PC-9 (cell line): ENCODE measurements at regions not wholly inside any gene's neighbourhood (a gene's known extent, or its start where the extent isn't known, plus 50 kb on each side); places are given as distances from the start of the nearest gene placed in this dataset.

Experiments
- BruUV-seq: library from RNA; stranded (reverse); fragments of 400-500 nt; replicated peaks from 2 replicates; lab custom pipeline; 2021; lab: Mats Ljungman, UMichigan
- CTCF ChIA-PET: fragments of 300-600 bp; sonication (Branson Sonifier 250); formaldehyde crosslinking; loops from one replicate; lab custom pipeline; 2022; ENCODE audit warnings: antibody characterized with exemption; lab: Charles Lee
- POLR2A ChIA-PET: fragments of 300-600 bp; sonication (Branson Sonifier 250); formaldehyde crosslinking; loops from one replicate; lab custom pipeline; 2022; ENCODE audit warnings: antibody characterized with exemption; ENCODE audit not compliant: unreplicated experiment; lab: Charles Lee
- DNase-seq, 2 experiments: peaks; one replicate each; pipeline versions ENCODE4 v3.0.0 to v3.0.0-alpha.2; 2015 to 2022; ENCODE audit warnings: mixed read lengths in 1 of 2
- H2AFZ ChIP-seq: fragments of 200-600 bp; sonication (generic); 2 replicates; pipeline ENCODE4 v1.8.1; 2017; ENCODE audit warnings: antibody characterized with exemption
- H3F3A ChIP-seq: fragments of 200-600 bp; sonication (generic); 2 replicates; pipeline ENCODE4 v1.8.1; 2017; ENCODE audit warnings: antibody characterized with exemption, mild to moderate bottlenecking, low read depth; ENCODE audit not compliant: insufficient read depth
- H3K27ac ChIP-seq: fragments of 200-600 bp; sonication (generic); 2 replicates; pipeline ENCODE4 v1.6.1; 2016; ENCODE audit warnings: mixed run types
- H3K27me3 ChIP-seq: fragments of 200-600 bp; sonication (generic); 2 replicates; pipeline ENCODE4 v1.6.1; 2016; ENCODE audit warnings: low read depth, mixed run types; ENCODE audit not compliant: insufficient read depth
- H3K36me3 ChIP-seq: fragments of 200-600 bp; sonication (generic); 2 replicates; pipeline ENCODE4 v1.6.1; 2016; ENCODE audit warnings: low read depth, mixed run types
- H3K4me1 ChIP-seq: fragments of 200-600 bp; sonication (generic); replicated peaks from 2 replicates; pipeline ENCODE4 v1.6.1; 2016; ENCODE audit warnings: mixed run types; ENCODE audit not compliant: insufficient read depth
- H3K4me2 ChIP-seq: fragments of 200-600 bp; sonication (generic); 2 replicates; pipeline ENCODE4 v1.6.1; 2017; ENCODE audit warnings: mixed run types
- H3K4me3 ChIP-seq: fragments of 200-600 bp; sonication (generic); 2 replicates; pipeline ENCODE4 v1.6.1; 2016; ENCODE audit warnings: mixed run types
- H3K79me2 ChIP-seq: fragments of 200-600 bp; sonication (generic); 2 replicates; pipeline ENCODE4 v1.6.1; 2017; ENCODE audit warnings: low read depth, mixed run types
- H3K9me2 ChIP-seq: fragments of 200-600 bp; sonication (generic); 2 replicates; pipeline ENCODE4 v1.8.1; 2017; ENCODE audit warnings: mild to moderate bottlenecking; ENCODE audit not compliant: insufficient read depth
- H3K9me3 ChIP-seq: fragments of 200-600 bp; sonication (generic); 2 replicates; pipeline ENCODE4 v1.8.1; 2016; ENCODE audit warnings: low read depth; ENCODE audit not compliant: insufficient read depth
- H4K20me1 ChIP-seq: fragments of 200-600 bp; sonication (generic); 2 replicates; pipeline ENCODE4 v1.8.1; 2017; ENCODE audit not compliant: insufficient read depth
- EZH2 ChIP-seq: fragments of 200-600 bp; sonication (generic); IDR thresholded peaks from 2 replicates; pipeline ENCODE4 v1.8.0; 2017; ENCODE audit warnings: antibody characterized with exemption, low read depth
- intact Hi-C: fragments of 100-400 bp; cut with micrococcal nuclease; formaldehyde crosslinking; loops from one replicate; pipeline ENCODE4 v1.10.0; 2022; ENCODE audit not compliant: unreplicated experiment
- TF ChIP-seq, protein P1 (sequence below): fragments of 200-600 bp; sonication (generic); conservative IDR thresholded peaks from 2 replicates; pipeline ENCODE4 v1.6.1; 2017; ENCODE audit warnings: mixed run types, antibody characterized with exemption, mild to moderate bottlenecking, moderate library complexity

DNA sequence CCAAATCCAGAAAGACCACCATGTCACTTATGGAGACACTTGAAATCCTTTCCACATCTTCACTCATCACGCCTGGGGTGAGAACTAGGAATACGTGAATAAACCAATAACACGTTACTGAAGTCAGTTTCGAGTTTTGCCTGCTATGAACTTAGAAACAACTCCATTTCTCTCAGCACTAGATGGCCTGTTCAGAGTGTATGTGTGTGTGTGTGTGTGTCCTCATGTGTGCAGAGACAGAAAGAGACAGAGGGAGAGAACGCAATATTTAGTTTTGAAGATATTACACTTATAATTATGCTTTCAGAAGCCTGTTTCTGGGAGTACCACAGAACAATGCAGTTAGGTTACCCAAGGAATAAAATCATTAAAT is 81.2 kb upstream of the CCN6 start:
- no peak for TF ChIP-seq EZH2
- TF ChIP-seq, protein P1, sequence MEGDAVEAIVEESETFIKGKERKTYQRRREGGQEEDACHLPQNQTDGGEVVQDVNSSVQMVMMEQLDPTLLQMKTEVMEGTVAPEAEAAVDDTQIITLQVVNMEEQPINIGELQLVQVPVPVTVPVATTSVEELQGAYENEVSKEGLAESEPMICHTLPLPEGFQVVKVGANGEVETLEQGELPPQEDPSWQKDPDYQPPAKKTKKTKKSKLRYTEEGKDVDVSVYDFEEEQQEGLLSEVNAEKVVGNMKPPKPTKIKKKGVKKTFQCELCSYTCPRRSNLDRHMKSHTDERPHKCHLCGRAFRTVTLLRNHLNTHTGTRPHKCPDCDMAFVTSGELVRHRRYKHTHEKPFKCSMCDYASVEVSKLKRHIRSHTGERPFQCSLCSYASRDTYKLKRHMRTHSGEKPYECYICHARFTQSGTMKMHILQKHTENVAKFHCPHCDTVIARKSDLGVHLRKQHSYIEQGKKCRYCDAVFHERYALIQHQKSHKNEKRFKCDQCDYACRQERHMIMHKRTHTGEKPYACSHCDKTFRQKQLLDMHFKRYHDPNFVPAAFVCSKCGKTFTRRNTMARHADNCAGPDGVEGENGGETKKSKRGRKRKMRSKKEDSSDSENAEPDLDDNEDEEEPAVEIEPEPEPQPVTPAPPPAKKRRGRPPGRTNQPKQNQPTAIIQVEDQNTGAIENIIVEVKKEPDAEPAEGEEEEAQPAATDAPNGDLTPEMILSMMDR: no peak
- BruUV-seq: no TSS peak
- peak overlapping the region; percentile 64 for H3K27ac ChIP-seq
- peaks cover 18% of the 10 kb centered on the region for H3F3A ChIP-seq
- peak overlapping the region; percentile 69 for H3K4me2 ChIP-seq
- POLR2A ChIA-PET: no interaction called here
- no peaks in the 10 kb centered on the region for H4K20me1 ChIP-seq
- no peak for DNase-seq
- H3K4me3 ChIP-seq: peak overlapping the region; percentile 34; the same call in 1 of the 2 replicates
- no peaks in the 10 kb centered on the region for H3K27me3 ChIP-seq
- intact Hi-C loops: loop anchor here (1.0 kb wide), 1 partner anchor 10 kb away; no protein-coding TSS in a partner anchor
- CTCF ChIA-PET: no interaction called here
- no peaks in the 10 kb centered on the region for H3K36me3 ChIP-seq
- H3K4me1 ChIP-seq: peaks cover 23% of the 10 kb centered on the region
- no peaks in the 10 kb centered on the region for H3K79me2 ChIP-seq
- H2AFZ ChIP-seq: peak overlapping the region; percentile 76
- H3K9me2 ChIP-seq: no peaks in the 10 kb centered on the region
- no peaks in the 10 kb centered on the region for H3K9me3 ChIP-seq

DNA sequence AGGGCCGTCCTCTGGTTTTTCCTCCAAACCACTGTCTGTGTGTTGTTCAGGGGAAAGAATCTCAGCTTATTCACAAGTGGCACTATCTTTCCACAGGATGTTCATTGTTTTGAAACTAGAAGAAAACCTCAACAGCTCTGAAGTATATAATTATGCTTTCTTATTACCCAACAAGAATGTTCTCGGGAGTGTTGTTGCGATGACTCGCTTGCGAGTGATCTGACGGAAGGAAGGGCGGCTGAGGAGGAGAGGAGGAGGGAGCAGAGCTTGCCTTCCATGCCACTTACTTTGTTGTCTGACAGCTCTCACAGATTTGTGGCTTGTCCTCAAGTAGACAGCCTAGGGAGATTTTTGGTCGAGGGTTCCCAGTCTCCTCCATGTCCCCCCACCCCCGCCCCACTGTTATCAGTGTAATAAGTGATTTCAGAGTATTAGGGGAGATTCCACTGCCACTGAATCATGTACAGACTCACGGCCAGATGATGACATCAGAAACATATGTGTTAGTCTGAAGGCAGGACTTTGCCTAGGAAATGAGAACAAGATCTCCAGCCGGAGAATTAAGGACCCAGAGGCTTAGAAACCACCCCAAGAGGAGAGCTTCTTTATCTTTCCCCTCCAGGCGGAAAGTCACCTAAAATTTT is 80.7 kb upstream of the CCN6 start:
- Histone ChIP-seq H4K20me1 (no peaks in the 10 kb centered on the region), H3K4me1 (peaks cover 23% of the 10 kb centered on the region), H3K36me3 (no peaks in the 10 kb centered on the region), H3K9me3 (no peaks in the 10 kb centered on the region), H2AFZ (peak overlapping the region; percentile 76), H3K4me3 (peak overlapping the region; percentile 34; the same call in 1 of the 2 replicates), H3K9me2 (no peaks in the 10 kb centered on the region), H3K4me2 (peak overlapping the region; percentile 69), H3F3A (peaks cover 18% of the 10 kb centered on the region), H3K27ac (peak overlapping the region; percentile 64), H3K79me2 (no peaks in the 10 kb centered on the region), H3K27me3 (no peaks in the 10 kb centered on the region)
- peak; percentile 29 to 77 for DNase-seq
- intact Hi-C loops: loop anchor here (1.0 kb wide), 1 partner anchor 9 kb away; no protein-coding TSS in a partner anchor
- POLR2A ChIA-PET: no interaction called here
- CTCF ChIA-PET: interaction anchor here (0.6 to 0.8 kb wide), 2 partner anchors 334 to 1002 kb away, joined by 3 to 19 read pairs; no protein-coding TSS in a partner anchor
- TF ChIP-seq, protein P1: no peak
- TF ChIP-seq EZH2: no peak
- BruUV-seq: no TSS peak

DNA sequence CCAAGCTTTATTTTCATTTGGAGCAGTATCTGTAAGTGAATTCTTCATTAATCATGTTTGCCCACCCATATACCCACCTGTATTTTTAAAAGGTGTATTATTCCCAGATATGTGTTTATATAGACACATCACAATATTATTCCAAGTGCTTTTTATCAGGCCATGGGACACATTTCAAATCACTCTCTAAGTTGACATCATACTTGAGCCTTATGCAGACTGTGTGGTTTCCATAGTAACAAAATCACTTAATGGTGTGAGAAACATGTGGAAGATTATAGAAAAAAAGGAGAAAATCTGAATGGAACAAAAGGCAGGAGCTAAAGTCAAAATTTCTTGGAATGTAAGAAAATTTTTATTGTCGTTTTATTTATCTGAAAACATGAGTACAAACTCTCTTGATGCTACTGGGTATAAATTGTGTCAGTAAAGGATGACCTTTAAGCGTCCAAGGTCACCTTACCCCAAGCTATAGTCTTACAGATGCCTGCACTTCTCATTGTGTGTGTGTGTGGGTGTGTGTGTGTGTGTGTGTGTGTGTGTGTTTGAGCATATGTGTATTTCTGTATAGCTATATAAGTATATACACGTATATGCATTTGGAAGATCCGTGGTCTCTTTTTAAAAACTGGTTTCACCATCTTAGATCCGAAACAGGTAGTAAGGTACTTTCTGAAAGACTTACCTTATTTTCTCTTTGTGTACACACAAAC is 79.8 kb upstream of the CCN6 start:
- Histone ChIP-seq H3K9me2 (no peaks in the 10 kb centered on the region), H3K27me3 (no peaks in the 10 kb centered on the region), H3F3A (peaks cover 18% of the 10 kb centered on the region), H3K36me3 (no peaks in the 10 kb centered on the region), H3K4me1 (peaks cover 23% of the 10 kb centered on the region), H4K20me1 (no peaks in the 10 kb centered on the region), H3K4me2 (peak overlapping the region; percentile 69), H3K79me2 (no peaks in the 10 kb centered on the region), H3K4me3 (peak overlapping the region; percentile 34; the same call in 1 of the 2 replicates), H3K9me3 (no peaks in the 10 kb centered on the region), H2AFZ (peak overlapping the region; percentile 76), H3K27ac (peak overlapping the region; percentile 64)
- no TSS peak for BruUV-seq
- TF ChIP-seq, protein P1: no peak
- no peak for TF ChIP-seq EZH2
- DNase-seq: no peak
- POLR2A ChIA-PET: no interaction called here
- intact Hi-C loops: loop anchor here (1.0 kb wide), 1 partner anchor 8 kb away; no protein-coding TSS in a partner anchor
- CTCF ChIA-PET: interaction anchor here (0.6 to 0.8 kb wide), 3 partner anchors 257 to 1003 kb away, joined by 3 to 19 read pairs (median 4); no protein-coding TSS in a partner anchor
